HG03460 (cell line): ENCODE measurements at regions not wholly inside any gene's neighbourhood (a gene's known extent, or its start where the extent isn't known, plus 50 kb on each side); places are given as distances from the start of the nearest gene placed in this dataset.
"Not testable (repeated sequence)": the region's sequence is repeated elsewhere in the genome, so short reads cannot be mapped to it uniquely, and the experiment has no call there.

Experiments
- ATAC-seq: cut with Tn5 transposase; IDR thresholded peaks from one replicate; pipeline ENCODE4 v1.9.1; 2021; ENCODE audit not compliant: unreplicated experiment

DNA sequence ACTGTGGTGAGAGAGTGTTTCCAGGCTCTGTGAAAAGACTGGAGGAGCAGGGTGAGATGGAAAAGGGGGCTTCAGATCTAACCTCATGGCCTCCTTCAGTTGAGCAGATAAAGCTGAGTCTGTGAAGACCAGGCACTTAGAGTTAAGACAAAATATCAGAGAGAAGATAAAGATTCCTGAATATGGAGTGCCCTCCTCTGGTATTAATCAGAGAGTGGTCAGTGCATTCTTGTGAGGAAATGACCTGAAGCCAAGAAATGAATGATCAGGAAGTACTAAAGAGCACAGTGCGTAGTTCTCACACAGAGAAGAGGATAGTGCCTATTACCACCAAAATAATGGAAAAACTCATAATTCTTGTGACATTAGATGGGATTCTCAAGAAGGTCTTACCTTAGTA is 1417.0 kb upstream of the ACO1 start:
- no peak for ATAC-seq

DNA sequence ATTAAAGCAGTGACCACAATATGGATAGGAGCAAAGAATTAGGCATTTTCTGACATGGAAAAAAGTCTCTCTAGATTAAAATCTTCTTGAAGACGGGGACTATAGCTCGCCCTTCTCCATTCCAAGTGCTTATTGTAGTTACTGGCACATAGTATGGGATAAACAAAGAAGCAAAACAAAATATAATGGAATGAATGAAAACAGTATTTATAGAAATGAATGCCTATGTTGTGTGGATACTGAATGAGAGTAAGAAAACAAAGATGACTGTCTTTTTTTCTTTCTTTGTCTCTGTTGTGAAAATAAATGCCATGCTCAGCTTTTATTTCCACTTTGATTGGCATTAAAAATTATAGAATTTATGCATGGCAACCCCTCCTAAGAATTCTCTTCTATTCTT is 1414.3 kb upstream of the ACO1 start:
- ATAC-seq, result no peak

DNA sequence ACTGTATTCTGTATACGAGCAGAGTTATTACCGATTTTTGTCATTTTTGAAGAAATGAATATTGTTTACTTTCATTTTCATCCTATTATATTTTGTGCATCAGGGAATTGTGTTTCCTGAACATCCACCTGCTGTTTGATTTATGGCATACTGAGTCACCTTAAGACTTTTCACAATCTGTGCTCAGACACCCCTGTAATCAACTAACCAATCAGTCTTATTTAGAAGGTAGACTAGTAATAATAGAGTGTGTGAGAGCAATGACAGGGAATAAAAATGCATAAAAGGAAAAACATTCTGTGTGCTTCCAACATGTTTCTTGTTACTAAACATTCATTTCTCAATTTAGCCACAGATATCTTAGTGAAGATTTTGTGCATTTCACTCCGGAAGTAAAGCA is 1413.6 kb upstream of the ACO1 start:
- ATAC-seq, result no peak

DNA sequence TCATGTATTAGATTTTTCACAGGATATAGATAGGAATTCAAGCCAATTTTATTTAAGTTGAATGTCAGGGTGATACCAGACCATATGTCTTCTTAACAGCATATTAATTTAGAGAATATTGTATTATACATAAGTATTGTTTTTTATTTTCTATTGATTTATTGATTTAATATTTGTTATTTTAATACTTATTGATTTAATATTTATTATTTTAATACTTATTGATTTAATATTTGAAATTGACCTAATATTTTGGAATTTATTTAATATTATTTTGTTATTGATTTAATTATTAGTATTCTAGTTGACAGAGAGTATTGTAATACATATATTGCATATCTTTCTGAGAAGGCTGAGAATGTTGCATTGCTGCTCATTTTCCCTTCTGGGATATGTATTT is 1411.8 kb upstream of the ACO1 start:
- ATAC-seq, result no peak

DNA sequence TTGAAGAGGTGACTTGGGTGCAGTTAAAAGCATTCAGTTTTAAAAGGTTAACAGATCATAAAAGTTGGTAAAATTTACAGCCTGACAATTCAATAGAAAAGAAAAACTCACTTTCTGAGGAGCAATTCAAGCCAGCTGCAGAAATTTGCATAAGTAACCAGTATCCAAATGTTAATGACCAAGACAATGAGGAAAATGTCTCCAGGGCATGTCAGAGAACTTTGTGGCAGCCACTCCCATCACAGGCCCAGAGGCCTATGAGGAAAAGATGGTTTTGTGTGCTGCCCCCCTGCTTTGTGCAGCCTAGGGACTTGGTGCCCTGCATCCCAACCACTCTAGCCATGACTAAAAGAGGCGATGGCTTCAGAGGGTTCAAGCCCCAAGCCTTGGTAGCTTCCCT is 1406.5 kb upstream of the ACO1 start:
- ATAC-seq, result no peak

DNA sequence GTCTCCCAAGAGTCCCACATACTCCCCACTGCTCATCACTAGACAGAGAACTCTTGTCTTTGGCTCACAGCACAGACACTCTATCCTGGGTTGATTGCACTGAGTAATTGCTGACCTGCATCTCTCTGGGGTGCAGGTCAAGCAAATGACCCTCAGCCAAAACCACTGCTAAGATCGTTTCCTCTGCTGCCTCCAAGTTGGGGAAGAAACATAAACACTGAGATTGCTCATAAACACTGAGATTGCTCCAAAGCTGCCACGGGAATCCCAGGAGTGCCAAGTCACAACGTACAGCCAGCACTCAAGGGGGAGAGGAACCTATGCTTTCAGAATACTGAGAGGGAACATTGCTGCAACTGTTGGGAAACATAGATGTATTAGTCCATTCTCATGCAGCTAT is 1402.1 kb upstream of the ACO1 start:
- ATAC-seq, result no peak

DNA sequence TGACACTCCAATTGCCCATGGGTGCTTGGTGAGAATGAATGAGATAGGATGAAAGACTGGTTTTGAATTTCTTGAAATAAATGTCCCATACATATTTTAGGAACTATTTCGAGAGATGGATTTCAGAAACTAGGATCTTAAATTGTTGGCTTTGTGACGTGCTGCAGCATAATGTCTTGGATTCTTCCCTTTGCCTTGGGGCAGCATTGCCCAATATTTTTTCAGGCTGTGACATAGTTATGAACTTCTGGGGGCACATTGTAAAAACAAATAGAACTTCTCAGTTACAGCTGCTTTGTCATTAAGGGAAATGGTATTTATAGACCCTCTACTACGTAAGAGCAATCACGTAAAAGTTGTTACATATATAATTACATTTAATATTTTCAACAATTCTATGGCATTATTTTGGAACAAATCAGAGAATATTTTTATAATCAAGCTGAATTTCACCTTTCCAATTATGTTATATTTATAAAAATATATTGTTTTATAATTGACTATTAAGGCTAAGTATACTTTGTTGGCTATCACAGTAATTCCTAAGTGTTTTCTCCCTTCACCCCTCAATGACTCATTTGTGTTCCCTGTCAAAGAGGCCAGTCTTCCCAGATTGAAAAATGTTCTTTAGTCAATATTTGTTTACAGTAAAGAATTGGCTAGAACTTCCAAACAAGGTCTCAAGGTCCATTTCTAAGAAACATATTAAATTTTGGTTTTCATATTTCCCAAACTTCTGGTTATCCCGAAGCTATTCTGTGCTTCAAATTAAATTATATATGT is 1388.3 kb upstream of the ACO1 start:
- no peak for ATAC-seq

DNA sequence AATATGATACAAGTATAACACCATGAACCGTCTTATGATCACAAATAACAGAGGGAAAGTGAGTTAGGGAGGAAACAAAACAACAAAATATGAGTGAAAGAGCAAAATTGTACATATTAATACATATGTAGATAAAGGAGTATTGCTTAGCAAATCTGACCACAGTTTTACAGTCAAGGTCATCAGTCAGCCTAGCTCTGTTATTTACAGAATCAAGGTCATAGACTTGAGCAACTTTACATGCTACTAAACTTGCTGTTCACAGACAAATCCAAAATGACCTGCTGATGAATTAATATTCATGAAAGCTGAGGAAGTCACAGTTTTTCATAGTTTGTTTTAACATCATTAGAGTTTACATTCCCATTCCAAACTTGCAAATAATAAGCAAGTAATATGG is 1387.7 kb upstream of the ACO1 start:
- ATAC-seq, result no peak

DNA sequence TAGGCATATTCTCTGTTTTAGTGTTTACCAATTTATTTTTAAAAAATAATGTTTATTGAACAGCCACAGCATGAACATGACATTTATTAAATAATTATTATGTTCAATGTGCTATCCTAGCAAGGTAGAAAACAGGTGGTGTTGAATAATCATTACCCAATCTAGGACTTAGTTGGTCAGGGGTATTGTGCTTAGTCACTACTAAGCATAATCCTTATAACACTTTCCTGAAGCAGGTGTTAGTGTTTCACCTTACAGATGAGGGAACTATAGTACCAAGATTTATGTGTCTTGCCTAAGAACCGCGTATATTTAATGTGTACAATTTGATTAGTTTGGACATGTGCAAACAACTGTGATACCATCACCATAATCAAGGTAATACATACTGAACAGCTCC is 1387.2 kb upstream of the ACO1 start:
- ATAC-seq, result no peak

DNA sequence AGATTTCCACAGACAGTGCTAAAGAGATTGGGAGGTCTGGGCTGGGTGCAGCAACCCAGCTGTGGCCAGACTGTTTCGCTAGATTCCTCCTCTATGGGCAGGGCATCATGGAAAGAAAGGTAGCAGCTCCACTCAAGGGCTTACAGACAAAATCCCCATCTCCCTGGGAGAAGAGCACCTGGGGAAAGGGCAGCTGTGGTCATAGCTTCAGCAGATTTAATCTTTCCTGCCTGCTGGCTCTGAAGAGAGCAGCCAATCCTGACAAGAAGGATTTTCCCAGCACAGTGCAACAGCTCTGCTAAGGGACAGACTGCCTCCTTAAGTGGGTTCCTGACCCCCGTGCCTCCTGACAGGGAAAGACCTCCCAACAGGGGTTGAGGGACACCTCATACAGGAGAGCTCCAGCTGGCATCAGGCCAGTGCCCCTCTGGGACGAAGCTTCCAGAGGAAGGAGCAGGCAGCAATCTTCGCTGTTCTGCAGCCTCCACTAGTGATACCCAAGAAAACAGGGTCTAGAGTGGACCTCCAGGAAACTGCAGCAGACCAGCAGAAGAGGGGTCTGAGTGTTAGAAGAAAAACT is 1379.3 kb upstream of the ACO1 start:
- ATAC-seq, result no peak

DNA sequence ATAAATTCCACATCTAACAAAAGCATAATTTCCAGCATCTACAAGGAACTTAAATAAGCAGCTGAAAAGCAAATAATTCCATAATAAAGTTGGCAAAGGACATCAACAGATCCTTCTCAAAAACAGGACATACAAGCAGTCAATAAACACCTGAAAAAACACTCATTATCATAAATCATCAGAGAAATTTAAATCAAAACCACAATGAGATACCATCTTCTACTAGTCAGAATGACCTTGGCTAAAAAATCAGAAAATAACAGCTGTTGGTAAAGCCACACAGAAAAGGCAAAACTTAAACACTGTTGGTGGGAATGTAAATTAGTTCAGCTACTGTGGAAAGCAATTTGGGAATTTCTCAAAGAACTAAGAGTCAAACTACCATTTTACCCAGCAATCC is 1371.1 kb upstream of the ACO1 start:
- ATAC-seq, result no peak

DNA sequence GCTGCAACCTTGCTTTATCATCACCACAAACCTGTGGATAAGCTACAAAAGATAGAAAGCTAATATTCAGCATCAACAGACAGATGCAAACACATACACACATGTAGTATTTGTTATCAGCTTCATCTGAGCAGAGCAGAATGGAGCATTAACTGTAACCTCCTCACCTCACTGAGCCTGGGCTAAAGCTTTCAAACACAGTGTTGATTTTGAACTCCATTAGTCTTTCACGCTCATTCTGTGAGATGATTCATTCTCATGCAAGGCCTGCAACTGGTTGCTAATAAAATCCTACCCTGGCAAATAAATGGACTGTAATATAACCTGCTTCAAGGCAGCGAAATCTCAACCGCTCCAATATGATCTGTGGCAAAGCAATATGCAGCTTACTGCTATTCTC is 1360.6 kb upstream of the ACO1 start:
- ATAC-seq, result no peak

DNA sequence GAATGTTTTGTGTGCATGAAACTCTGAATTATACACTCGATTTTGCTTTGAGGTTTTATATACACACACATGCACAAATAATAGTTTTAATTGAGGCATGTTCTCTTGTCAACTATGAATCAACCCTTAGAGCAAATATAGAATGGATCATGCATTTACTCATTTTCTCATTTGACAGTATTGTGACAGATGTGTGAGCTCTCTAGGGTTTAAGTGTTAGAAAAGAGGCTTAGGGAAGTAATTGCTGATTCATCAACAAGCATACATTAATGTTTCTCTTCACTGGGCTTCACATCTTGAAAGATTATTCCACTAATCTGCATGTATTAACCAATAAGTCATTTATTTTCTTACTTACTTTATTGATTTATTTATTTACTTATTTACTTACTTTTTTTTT is 1356.8 kb upstream of the ACO1 start:
- no peak for ATAC-seq

DNA sequence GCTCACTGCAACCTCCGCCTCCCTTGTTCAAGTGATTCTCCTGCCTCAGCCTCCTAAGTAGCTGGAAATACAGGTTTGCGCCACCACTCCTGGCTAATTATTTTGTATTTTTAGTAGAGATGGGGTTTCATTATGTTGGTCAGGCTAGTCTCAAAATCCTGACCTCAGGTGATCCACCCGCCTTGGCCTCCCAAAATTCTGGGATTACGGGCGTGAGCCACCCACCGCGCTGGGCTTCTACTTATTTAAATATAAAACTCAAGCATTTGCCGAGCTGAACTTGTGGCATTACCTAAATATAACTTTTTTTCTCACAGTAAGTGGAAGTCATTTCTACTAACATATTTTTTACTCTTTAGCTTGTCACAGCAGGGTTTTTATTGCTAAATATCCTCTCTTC is 1356.3 kb upstream of the ACO1 start:
- ATAC-seq, result no peak

DNA sequence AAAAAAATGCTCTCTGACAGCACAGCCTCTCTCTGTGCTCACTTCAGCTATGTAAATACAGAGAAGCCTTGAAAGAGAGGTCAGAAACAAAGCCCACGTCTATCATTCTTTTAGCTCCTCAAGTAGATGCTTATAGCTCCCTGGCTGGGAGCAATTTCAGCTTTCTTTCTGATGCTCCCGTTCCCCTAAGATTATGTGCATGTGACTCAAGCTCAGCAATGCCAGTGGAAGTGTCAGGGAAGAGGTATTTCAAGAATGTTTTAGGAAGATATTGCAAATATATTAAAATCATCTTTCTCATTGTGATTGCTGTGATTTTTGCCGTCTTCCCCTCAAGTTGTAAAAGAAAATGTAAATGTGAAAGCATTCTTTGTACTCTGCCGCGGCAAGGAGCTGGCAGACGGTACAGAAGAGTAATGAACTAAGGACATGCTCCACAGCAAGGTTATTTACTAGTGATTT is 1353.7 kb upstream of the ACO1 start:
- ATAC-seq, result no peak

DNA sequence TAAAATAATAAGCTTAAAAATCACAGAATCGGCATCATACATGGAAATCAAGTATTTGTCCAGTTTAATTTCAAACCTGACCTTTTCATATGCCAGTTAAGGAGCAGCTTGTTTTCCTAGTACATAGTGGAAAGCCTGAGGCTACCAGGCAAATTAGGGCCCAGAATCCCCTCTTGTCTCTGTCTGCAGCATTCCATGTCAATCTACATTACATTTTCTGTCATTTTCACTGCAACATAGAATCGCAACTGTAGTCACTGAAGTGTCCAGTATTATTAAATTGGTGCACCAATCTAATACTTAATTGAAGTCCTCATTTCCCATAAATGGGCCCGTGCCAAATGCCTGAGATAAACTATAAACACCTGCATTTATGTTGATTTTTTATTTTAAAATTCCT is 1352.2 kb upstream of the ACO1 start:
- ATAC-seq, result no peak

DNA sequence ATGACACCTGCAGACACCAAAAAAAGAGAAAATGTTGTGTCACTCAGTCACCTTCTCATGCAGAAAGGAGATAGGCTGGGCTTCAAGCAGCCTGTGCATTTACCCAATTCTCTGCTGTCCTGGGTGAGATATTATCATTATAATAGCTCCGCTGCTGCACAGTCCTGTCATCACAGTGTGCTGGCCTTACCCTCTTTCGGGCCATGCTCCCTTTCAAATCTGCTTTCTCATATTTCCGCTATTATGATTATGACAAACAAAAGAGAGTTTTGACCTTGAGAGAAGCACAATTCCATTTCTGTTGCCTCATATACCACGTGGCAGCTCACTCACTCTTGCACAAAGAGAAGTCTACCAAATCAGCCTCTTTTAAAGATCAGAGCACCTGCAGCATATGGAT is 1350.1 kb upstream of the ACO1 start:
- ATAC-seq, result no peak

DNA sequence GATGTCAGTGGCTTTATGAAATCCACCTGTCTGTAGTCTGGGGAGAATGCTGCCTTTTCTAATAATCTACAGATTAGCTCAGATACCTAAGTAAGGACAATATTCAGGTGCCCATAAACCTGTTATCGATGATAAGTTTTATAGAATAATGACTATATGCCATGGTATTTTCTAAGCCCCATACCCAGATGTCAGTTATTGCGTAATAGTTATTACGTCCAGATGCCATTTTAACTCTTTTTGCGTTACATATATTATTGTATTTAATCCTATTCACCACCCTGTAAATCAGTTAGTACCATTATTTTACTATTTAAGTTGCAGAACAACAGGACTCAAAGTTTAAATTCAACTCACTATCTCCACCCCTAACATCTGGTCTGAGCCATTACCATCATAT is 1343.9 kb upstream of the ACO1 start:
- ATAC-seq, result no peak

DNA sequence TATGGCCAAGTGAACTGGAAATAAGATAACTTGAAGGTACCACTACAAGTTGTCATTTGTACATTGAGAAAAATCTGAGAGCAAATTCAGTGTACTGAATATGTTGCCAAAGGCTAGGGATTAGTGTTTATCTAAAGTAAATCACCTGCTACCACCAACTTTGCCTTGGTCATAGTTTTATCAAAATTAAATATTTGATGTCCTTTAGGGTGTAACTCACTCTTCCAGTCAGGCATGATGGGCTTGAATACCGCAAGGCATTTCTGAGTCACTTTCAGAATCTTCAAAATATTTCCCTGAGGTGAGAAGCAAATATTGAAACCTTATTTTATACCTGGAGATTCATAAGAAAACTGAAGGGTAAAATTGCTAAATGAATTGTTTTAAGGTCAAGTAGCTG is 1338.6 kb upstream of the ACO1 start:
- ATAC-seq, result no peak

DNA sequence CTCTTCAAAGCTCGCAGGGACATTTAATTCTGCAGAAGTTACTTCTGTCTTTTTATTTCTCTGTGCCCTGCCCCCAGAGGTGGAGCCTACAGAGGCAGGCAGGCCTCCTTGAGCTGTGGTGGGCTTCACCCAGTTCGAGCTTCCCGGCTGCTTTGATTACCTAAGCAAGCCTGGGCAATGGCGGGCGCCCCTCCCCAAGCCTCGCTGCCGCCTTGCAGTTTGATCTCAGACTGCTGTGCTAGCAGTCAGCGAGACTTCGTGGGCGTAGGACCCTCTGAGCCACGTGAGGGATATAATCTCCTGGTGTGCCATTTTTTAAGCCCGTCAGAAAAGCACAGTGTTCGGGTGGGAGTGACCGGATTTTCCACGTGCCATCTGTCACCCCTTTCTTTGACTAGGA is 1322.9 kb upstream of the ACO1 start:
- ATAC-seq, result not testable (repeated sequence)

DNA sequence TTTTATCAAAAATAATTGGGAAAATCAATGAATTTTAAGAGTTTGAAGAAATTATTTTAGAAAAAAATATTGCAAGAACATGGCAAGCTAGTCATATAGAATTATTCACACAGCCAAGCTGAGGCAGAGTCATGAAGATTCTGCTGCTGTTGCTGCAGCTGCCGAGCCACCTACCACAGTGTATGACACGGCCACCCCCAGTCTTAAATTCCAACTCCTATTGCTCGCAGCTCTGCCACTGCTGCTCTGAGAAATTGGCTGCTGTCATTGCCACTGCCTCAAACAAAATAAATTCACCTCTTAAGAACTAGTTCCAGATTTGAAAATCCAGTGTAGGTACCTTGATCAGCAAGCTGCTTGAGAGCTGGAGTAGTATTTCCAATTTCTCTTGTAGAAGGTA is 1318.8 kb upstream of the ACO1 start:
- ATAC-seq, result no peak

DNA sequence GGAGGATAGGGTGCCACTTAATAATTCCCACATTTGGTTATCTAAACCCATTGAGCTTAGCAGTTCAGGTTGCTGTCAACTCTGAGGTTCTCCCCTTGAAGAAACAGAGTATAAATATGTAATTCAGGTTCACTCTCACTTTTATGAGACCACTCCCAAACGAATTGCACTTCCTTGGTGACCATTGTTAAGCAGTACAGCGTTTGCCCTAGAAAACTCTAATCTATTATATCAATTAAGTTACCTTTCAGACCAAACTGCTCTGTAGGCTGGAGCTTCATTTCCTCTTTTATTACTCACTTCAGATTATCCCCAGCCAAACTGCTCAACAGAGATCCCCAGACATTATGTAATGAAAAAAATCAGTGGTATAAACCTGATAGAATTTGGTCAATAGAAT is 1317.0 kb upstream of the ACO1 start:
- no peak for ATAC-seq
